ENCODE measurements at regions not wholly inside any gene's neighbourhood (a gene's known extent, or its start where the extent isn't known, plus 50 kb on each side); places are given as distances from the start of the nearest gene placed in this dataset.
A peak's percentile ranks its signal among the peaks of the same experiment; 100 is the strongest.

DNA sequence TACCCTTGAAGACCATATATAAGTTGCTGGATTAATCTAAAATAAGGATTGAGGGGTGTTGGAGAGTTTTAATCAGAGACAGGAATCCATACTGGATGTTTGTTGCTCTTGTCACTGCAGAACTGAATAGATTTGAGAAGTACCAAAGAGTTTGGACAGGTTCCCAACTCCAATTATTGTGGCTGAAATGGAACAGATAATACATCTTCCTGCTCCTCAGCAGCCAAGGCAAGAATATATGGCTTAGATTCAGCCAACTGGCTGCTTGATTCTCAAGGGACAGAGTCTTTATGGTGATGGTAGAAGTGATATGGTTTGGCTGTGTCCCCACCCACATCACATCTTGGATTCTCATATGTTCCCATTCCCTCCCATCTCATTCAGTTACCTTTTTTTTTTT, 97.0 kb upstream of the PDHA2 start:
- no peaks in the 10 kb centered on the region for H3K36me3 ChIP-seq (replicated peaks in 1 of 2; ENCODE audit: insufficient read depth in 1 of 2, low read depth in 2 of 2)
- H3K27ac ChIP-seq, result no peak overlapping the region
- TF ChIP-seq POLR2A (IDR thresholded peaks at IDR 0.05) (no peak), CTCF (IDR thresholded peaks at IDR 0.05) (no peak)
- H3K27me3 ChIP-seq, result no peaks in the 10 kb centered on the region
- H3K4me1 ChIP-seq, result no peaks in the 10 kb centered on the region
- DNase-seq (no peak), ATAC-seq (no peak)
- H3K4me3 ChIP-seq, result no peak overlapping the region
- intact Hi-C loops (cut with DNase I), result no loop called here
- H3K9me3 ChIP-seq, result no peaks in the 10 kb centered on the region

DNA sequence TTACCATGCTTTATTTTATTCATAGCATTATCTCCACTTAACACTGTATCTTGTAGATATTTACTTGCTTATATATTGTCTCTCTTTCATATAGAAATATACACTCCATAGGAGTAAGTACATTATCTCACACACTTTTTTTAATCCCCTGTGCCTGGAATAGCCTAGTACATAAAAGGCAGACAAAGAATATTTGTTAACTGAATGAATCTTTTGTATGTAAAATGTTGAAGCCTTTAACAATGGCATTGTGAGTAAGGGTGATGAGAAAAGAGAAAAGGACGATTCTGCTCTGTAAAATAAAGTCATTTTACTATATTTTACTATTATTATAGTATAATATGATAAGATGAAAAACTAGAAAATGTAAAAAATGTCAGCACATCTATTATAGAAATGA, 97.7 kb upstream of the PDHA2 start:
- Histone ChIP-seq H3K27me3 (no peaks in the 10 kb centered on the region), H3K4me1 (no peaks in the 10 kb centered on the region), H3K4me3 (no peak overlapping the region), H3K9me3 (no peaks in the 10 kb centered on the region), H3K36me3 (replicated peaks in 1 of 2; ENCODE audit: insufficient read depth in 1 of 2, low read depth in 2 of 2) (no peaks in the 10 kb centered on the region), H3K27ac (no peak overlapping the region)
- WGBS, 2 donors, result 22 to 34% methylated on average over 1 of the region's 1 CpG
- DNase-seq, result no peak
- ATAC-seq, result no peak
- intact Hi-C loops (cut with DNase I), result no loop called here
- TF ChIP-seq POLR2A (IDR thresholded peaks at IDR 0.05) (no peak), CTCF (IDR thresholded peaks at IDR 0.05) (no peak)

DNA sequence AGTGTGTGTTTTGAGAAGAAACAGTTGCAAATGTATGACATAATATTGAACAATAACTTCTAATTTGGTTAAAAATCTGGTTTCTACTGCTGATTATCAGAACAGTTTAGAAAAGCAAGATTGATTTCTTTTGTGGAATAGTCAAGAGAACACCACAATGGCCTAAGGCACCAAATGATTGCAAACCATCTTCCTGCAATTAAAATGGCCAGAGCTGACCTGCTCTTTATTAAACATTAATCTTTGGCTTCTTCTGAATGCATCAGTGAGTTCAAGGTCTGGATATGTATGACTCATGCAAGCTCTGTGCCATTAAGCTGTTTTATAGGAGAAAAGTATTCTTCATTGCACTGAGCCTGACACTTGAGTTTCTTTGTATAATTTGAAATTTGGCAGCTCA, 107.8 kb upstream of the PDHA2 start:
- H3K27me3 ChIP-seq, result no peaks in the 10 kb centered on the region
- TF ChIP-seq CTCF (IDR thresholded peaks at IDR 0.05) (no peak), POLR2A (IDR thresholded peaks at IDR 0.05) (no peak)
- H3K4me1 ChIP-seq, result no peaks in the 10 kb centered on the region
- H3K4me3 ChIP-seq, result no peak overlapping the region
- intact Hi-C loops (cut with DNase I), result no loop called here
- H3K9me3 ChIP-seq, result no peaks in the 10 kb centered on the region
- H3K27ac ChIP-seq, result no peak overlapping the region
- DNase-seq (no peak), ATAC-seq (no peak)
- H3K36me3 ChIP-seq (replicated peaks in 1 of 2; ENCODE audit: insufficient read depth in 1 of 2, low read depth in 2 of 2), result no peaks in the 10 kb centered on the region

DNA sequence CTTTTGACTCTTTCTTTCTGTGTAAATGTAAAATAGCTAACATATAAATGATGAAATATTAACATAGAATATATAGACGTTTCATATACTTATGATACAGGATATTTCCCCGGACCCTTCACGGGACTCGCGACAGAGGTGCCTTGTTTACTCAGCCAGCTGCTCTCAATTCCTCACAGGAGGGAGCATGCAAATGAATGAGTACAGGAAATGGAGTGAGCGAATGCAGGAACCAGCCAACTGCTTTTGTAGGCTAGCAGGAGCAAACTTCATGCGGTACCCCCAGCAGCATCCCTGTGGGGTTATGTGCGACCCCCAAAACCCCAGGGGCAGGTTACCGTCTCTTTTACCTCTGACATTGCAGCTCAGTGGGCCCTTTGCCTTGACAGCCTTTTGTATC, 110.3 kb upstream of the PDHA2 start:
- 32 to 36% methylated on average over 9 of the region's 9 CpGs for WGBS, 2 donors
- Histone ChIP-seq H3K36me3 (replicated peaks in 1 of 2; ENCODE audit: insufficient read depth in 1 of 2, low read depth in 2 of 2) (no peaks in the 10 kb centered on the region), H3K4me1 (no peaks in the 10 kb centered on the region), H3K4me3 (no peak overlapping the region), H3K9me3 (no peaks in the 10 kb centered on the region), H3K27ac (no peak overlapping the region), H3K27me3 (no peaks in the 10 kb centered on the region)
- intact Hi-C loops (cut with DNase I), result no loop called here
- DNase-seq (no peak), ATAC-seq (no peak)
- no peak for TF ChIP-seq POLR2A (IDR thresholded peaks at IDR 0.05)
- TF ChIP-seq CTCF (IDR thresholded peaks at IDR 0.05), result no peak

DNA sequence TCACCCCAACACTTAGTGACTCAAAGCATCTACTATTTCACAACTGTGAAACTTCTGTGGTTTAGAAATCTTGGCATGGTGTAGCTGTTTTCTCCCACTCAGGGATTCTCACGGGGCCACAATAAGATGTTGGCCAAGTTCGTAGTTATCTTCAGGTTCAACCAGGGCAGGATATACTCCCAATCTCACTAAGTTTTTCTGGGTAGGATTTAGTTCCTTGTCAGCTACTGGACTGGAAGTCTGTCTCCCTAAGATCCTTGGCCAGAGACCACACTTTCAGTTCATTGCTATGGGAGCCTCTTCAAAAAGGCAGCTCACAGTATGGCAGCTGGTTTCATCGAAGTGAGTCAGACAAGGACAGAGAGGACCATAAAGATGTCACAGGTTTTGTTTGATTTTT, 111.7 kb upstream of the PDHA2 start:
- ATAC-seq (no peak), DNase-seq (peak in 1 of 4 donors; percentile 7)
- Histone ChIP-seq H3K27ac (no peak overlapping the region), H3K4me1 (no peaks in the 10 kb centered on the region), H3K27me3 (no peaks in the 10 kb centered on the region), H3K36me3 (replicated peaks in 1 of 2; ENCODE audit: insufficient read depth in 1 of 2, low read depth in 2 of 2) (no peaks in the 10 kb centered on the region), H3K9me3 (no peaks in the 10 kb centered on the region), H3K4me3 (no peak overlapping the region)
- TF ChIP-seq POLR2A (IDR thresholded peaks at IDR 0.05), result no peak
- no peak for TF ChIP-seq CTCF (IDR thresholded peaks at IDR 0.05)
- WGBS, 2 donors, result 66 to 84% methylated on average over 3 of the region's 3 CpGs
- intact Hi-C loops (cut with DNase I), result no loop called here
